Stimulated activated CD8-positive, alpha-beta memory T cell treated with anti-CD3 and anti-CD28 coated beads, Interleukin-7, amount 100 ng/mL, for 48 hours (primary cell): ENCODE measurements at regions not wholly inside any gene's neighbourhood (a gene's known extent, or its start where the extent isn't known, plus 50 kb on each side); places are given as distances from the start of the nearest gene placed in this dataset.
"Not testable (repeated sequence)": the region's sequence is repeated elsewhere in the genome, so short reads cannot be mapped to it uniquely, and the experiment has no call there.

Source experiments
- DNase-seq, 2 donors: peaks; one replicate each; pipeline ENCODE4 v3.0.0-alpha.2; 2020; ENCODE audit warnings: low read depth in 1 of 2; ENCODE audit errors: extremely low read depth in 1 of 2

GRCh38 chr16:56029026-56029425 is 153.9 kb upstream of the CES5A start:
- no peak for DNase-seq

- no peak for DNase-seq
Measured at GRCh38 chr16:56022818-56023217, 147.6 kb upstream of the CES5A start.

- no peak for DNase-seq
Measured at GRCh38 chr16:56019274-56019673, 144.1 kb upstream of the CES5A start.

GRCh38 chr16:56013962-56014552 is 138.9 kb upstream of the CES5A start:
- peak; percentile 3 for DNase-seq

GRCh38 chr16:56012482-56012811 is 137.3 kb upstream of the CES5A start:
- no peak for DNase-seq

GRCh38 chr16:56011808-56012481 is 136.8 kb upstream of the CES5A start:
- DNase-seq = no peak

GRCh38 chr16:56005958-56006357 is 130.8 kb upstream of the CES5A start:
- no peak for DNase-seq

- DNase-seq = no peak
Measured at GRCh38 chr16:55999683-56000082, 124.5 kb upstream of the CES5A start.

GRCh38 chr16:55993088-55993487 is 117.9 kb upstream of the CES5A start:
- DNase-seq = no peak

- DNase-seq = no peak
Measured at GRCh38 chr16:55992551-55992950, 117.4 kb upstream of the CES5A start.

- no peak for DNase-seq
Measured at GRCh38 chr16:55991843-55992242, 116.7 kb upstream of the CES5A start.

- DNase-seq = no peak
Measured at GRCh38 chr16:55989569-55989907, 114.4 kb upstream of the CES5A start.

- DNase-seq = not testable (repeated sequence)
Measured at GRCh38 chr16:55988850-55989568, 113.8 kb upstream of the CES5A start.

- DNase-seq = no peak
Measured at GRCh38 chr16:55988013-55988412, 112.8 kb upstream of the CES5A start.

GRCh38 chr16:55982597-55982996 is 107.4 kb upstream of the CES5A start:
- no peak for DNase-seq

GRCh38 chr16:55981557-55981956 is 106.4 kb upstream of the CES5A start:
- DNase-seq = no peak

- DNase-seq = no peak
Measured at GRCh38 chr16:55976815-55977214, 101.6 kb upstream of the CES5A start.

GRCh38 chr16:55971447-55971846 is 96.3 kb upstream of the CES5A start:
- DNase-seq = no peak

GRCh38 chr16:55968221-55968620 is 93.0 kb upstream of the CES5A start:
- DNase-seq = no peak

GRCh38 chr16:55964923-55965475 is 89.8 kb upstream of the CES5A start:
- no peak for DNase-seq

GRCh38 chr16:55955845-55956244 is 80.7 kb upstream of the CES5A start:
- DNase-seq = no peak

GRCh38 chr16:55955424-55955823 is 80.3 kb upstream of the CES5A start:
- no peak for DNase-seq
